Muscle layer of duodenum (tissue), 2 donors: ENCODE measurements at regions not wholly inside any gene's neighbourhood (a gene's known extent, or its start where the extent isn't known, plus 50 kb on each side); places are given as distances from the start of the nearest gene placed in this dataset.

Experiments
- H3K27ac ChIP-seq: one replicate; pipeline ENCODE4 v1.7.0; 2013; ENCODE audit warnings: mild to moderate bottlenecking, low read length
- H3K27me3 ChIP-seq: one replicate; pipeline ENCODE4 v1.7.0; 2013; ENCODE audit warnings: low read depth, mild to moderate bottlenecking, control low read depth, low read length
- H3K36me3 ChIP-seq, 2 donors: one replicate each; pipeline ENCODE4 v1.7.0; 2013; ENCODE audit warnings: low read length in 2 of 2, control low read depth in 1 of 2, mild to moderate bottlenecking in 1 of 2; ENCODE audit not compliant: insufficient read depth in 2 of 2, control insufficient read depth in 1 of 2
- H3K4me1 ChIP-seq, 2 donors: one replicate each; pipeline ENCODE4 v1.7.0; 2013; ENCODE audit warnings: low read length in 2 of 2, mild to moderate bottlenecking in 2 of 2, control low read depth in 1 of 2, moderate library complexity in 1 of 2; ENCODE audit not compliant: insufficient read depth in 2 of 2, control insufficient read depth in 1 of 2
- H3K4me3 ChIP-seq, 2 donors: one replicate each; pipeline ENCODE4 v1.7.0; 2013; ENCODE audit warnings: low read length in 2 of 2, low read depth in 1 of 2, mild to moderate bottlenecking in 1 of 2
- H3K9me3 ChIP-seq, 2 donors: one replicate each; pipeline ENCODE4 v1.7.0; 2013; ENCODE audit warnings: low read length in 2 of 2, control low read depth in 1 of 2, mild to moderate bottlenecking in 1 of 2; ENCODE audit not compliant: control insufficient read depth in 1 of 2
- donor health status: healthy.

DNA sequence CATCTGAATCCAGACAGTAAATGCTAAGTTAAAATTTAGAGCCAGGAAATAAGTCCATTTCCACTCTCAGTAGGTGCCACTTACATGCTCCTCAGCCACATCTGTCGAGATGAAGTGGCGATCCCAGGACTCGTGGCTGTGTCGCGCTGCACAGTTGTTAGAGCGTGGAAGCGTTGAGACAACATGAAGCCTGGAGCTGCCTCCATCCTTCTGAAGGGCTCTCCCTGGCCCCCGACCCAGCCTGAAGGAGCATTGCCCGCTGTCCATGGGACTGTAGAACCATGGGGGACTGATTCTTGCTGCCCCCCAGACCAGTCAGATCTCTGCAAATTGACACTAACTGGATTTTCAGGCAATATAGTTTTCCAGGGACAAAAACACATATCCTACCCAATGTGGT lies 58.9 kb downstream of the IRX1 start:
- Histone ChIP-seq H3K4me1 (no peaks in the 10 kb centered on the region), H3K4me3 (no peak overlapping the region), H3K9me3 (peaks cover 0 to 2% of the 10 kb centered on the region in 2 donors), H3K27me3 (no peaks in the 10 kb centered on the region), H3K36me3 (no peaks in the 10 kb centered on the region), H3K27ac (no peak overlapping the region)

DNA sequence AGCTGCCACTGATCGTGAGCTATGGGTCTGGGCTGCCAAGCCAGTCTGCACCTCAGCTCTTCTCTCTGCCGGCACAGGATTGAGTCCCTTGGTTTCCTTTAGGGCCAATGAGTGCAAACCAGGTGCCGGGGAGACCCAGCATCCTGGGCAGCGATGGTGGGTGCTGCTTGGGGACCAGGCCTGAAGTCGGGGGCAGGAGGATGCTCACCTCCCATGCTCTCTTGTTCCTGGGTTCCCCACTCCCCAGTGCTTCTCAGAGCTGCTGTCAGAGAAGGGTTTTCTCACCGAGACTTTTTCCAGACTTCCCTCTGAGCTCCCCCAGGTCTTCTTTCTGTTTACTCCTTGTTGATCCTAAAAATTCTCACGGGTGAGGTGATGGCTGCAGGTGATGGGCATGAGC lies 61.2 kb downstream of the IRX1 start:
- Histone ChIP-seq H3K27ac (no peak overlapping the region), H3K4me3 (no peak overlapping the region), H3K36me3 (no peaks in the 10 kb centered on the region), H3K9me3 (no peaks in the 10 kb centered on the region), H3K4me1 (no peaks in the 10 kb centered on the region), H3K27me3 (no peaks in the 10 kb centered on the region)

DNA sequence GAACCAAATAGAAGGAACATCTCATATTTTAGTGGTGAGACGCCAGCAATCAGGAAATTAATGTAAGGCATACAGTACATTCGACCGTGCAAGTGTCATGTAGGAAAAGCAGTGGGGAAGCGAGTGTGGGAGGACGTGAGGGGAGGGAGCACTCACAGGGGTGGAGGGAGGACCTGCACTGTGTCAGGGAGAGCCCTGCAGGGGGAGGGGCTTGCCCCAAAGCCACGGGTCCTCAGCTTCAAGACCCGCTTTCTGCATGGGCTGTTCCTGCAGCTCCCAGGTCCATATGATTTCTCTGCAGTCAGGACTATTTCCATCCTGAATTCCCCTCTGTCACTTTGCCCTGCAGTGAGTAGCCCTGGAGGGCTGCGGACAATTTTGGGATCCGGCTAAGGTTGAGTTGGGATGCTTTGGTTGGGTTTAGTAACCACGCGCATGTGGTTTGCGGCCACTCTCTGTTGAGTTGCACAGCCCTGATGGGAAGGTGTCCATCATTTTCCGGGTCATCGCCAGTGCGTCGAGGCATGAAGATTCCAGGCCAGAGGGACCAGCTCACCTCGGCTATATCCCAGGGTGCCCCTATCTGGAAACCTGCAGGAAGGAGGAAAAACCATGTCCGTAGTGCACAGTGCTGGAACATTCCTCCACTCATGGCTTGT lies 61.9 kb downstream of the IRX1 start:
- Histone ChIP-seq H3K27me3 (no peaks in the 10 kb centered on the region), H3K9me3 (no peaks in the 10 kb centered on the region), H3K27ac (no peak overlapping the region), H3K36me3 (no peaks in the 10 kb centered on the region), H3K4me3 (no peak overlapping the region), H3K4me1 (no peaks in the 10 kb centered on the region)

DNA sequence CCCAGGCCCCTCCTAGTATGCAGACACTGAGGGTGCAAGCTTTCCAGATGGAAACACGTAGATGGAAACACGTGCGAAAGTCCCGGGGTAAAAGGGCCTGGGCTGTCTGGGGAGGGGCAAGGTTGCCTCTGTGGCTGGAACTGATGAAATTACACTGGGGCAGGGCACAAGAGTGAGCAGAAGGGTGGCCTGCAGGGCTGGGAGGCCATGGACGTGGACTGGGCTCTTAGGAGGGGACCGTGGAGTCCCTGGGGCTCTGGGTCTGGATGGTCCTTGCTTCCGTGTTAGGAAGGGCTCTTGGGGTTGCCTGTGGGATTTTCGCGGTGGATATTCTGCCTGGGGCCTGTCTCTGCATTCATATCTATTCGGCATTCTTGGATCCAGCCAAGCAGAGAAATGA lies 63.3 kb downstream of the IRX1 start:
- no peaks in the 10 kb centered on the region for H3K27me3 ChIP-seq
- H3K4me1 ChIP-seq, result no peaks in the 10 kb centered on the region
- H3K4me3 ChIP-seq, result no peak overlapping the region
- H3K9me3 ChIP-seq, result no peaks in the 10 kb centered on the region
- H3K36me3 ChIP-seq, result no peaks in the 10 kb centered on the region
- no peak overlapping the region for H3K27ac ChIP-seq

DNA sequence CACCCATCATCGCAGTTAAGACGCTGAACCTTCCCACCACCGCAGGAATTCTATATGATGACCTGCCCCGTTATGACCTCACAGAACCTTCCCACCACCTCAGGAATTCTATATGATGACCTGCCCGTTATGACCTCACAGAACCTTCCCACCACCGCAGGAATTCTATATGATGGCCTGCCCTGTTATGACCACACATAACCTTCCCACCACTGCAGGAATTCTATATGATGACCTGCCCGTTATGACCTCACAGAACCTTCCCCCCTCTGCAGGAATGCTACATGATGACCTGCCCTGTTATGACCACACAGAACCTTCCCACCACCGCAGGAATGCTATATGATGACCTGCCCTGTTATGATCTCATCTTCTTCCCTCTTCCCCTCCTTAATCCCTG lies 64.3 kb downstream of the IRX1 start:
- Histone ChIP-seq H3K36me3 (no peaks in the 10 kb centered on the region), H3K27me3 (no peaks in the 10 kb centered on the region), H3K4me3 (no peak overlapping the region), H3K4me1 (no peaks in the 10 kb centered on the region), H3K9me3 (no peaks in the 10 kb centered on the region), H3K27ac (no peak overlapping the region)

DNA sequence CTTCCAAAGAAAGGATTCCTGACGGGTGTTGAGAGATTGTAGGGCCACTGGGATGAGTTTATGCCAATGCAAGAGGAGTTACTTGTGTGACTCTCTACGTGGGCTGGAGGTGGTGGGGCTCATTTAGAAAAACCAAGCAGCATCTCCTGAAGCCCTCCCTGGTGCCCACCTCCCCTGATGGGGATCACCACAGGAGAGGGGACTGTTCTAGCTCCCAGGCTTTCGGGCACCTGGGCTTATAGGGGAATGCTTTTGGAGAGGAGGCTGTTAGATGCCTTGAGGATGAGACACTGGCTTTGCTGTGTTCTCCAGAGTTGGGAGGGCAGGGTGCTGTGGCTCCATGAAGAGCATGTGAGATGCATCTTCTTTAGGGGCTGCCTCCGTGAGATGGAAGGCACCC lies 65.0 kb downstream of the IRX1 start:
- Histone ChIP-seq H3K27me3 (no peaks in the 10 kb centered on the region), H3K9me3 (no peaks in the 10 kb centered on the region), H3K4me3 (no peak overlapping the region), H3K27ac (no peak overlapping the region), H3K36me3 (no peaks in the 10 kb centered on the region), H3K4me1 (no peaks in the 10 kb centered on the region)

DNA sequence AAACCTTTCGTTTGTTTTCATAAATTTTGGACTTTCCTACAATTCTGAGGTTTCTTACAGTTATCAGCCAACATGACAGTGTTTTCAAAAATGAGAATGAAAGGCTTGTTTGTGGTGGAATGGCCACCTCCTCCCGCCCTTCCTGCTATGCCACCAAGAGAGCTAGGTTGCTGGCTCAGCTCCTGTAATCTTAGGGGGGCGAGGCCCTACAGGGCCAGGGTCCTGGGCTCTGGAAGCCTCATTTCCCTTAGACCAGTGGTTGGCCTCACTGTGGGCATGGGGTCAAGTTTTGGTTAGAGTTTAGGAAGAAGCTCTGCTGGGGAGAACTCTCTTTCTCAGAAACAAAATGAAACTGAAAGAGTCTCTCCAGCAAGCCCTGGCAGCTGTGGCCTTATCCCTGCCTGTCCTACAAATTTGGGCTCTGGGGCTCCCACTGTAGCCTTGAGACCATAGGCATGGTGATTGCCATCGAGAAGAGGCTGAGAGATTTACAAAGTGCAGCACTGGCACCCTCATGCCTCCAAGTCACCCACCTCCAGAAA lies 66.2 kb downstream of the IRX1 start:
- Histone ChIP-seq H3K4me3 (no peak overlapping the region), H3K27me3 (no peaks in the 10 kb centered on the region), H3K9me3 (no peaks in the 10 kb centered on the region), H3K4me1 (no peaks in the 10 kb centered on the region), H3K27ac (no peak overlapping the region), H3K36me3 (no peaks in the 10 kb centered on the region)

DNA sequence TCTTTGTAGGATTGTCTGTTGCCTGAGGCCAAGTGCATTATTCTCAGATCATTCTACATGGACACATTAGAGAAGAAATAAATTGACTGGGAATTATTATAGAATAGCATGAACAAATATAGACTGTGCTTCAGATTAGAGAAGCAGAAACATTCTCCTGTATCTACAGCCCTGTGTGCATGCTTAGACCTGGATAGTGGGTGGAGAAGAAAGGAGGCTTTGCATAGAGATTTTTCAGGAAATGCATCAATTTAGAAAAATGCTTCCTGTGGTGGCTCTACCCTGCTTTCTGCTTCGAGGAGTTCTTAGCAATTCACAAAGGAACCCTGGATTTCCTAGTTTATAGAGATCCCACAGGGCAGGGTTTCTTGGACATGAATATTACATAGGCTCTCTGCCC lies 66.7 kb downstream of the IRX1 start:
- no peaks in the 10 kb centered on the region for H3K9me3 ChIP-seq
- no peak overlapping the region for H3K27ac ChIP-seq
- H3K4me3 ChIP-seq, result no peak overlapping the region
- H3K4me1 ChIP-seq, result no peaks in the 10 kb centered on the region
- H3K27me3 ChIP-seq, result no peaks in the 10 kb centered on the region
- H3K36me3 ChIP-seq, result no peaks in the 10 kb centered on the region

DNA sequence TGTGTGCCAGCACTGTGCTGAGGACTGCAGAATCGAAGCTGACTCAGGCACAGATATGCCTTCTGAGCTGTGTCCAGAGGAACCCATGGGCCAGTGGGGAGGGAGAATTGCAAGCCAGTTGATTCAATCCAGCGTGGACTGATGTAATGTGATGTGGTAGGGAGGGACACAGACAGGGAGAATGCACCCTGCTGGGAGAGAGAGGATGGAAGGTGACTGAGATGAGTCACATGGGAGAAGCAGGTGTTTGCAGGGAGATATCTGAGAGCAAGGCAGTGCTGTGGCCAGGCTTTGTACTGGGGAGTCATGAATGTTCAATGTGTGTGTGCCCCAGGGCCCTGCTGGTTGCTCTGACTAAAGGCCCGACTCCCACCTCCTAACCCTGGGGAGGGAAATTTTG lies 75.7 kb downstream of the IRX1 start:
- no peaks in the 10 kb centered on the region for H3K27me3 ChIP-seq
- H3K9me3 ChIP-seq, result no peaks in the 10 kb centered on the region
- no peaks in the 10 kb centered on the region for H3K4me1 ChIP-seq
- H3K4me3 ChIP-seq, result no peak overlapping the region
- H3K27ac ChIP-seq, result no peak overlapping the region
- no peaks in the 10 kb centered on the region for H3K36me3 ChIP-seq

DNA sequence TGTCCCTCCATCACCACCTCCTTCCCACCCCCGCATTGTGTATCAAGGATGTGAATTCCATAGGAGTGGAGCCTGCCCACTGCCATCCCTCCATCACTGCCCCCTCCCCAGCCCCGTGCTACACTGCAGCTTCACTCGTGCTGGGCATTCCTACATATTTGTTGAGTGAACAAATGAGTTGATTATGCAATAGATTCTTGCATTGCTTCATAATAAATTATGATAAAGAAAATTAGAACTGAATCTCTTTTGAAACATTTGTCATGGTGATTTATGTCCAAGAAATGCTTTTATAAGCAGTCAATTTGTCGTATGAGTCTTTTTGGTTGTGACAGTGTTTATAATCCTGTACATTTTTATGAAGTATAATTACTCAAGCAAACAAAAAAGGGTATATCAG lies 83.2 kb downstream of the IRX1 start:
- no peaks in the 10 kb centered on the region for H3K36me3 ChIP-seq
- no peak overlapping the region for H3K27ac ChIP-seq
- H3K27me3 ChIP-seq, result no peaks in the 10 kb centered on the region
- H3K4me3 ChIP-seq, result no peak overlapping the region
- H3K9me3 ChIP-seq, result no peaks in the 10 kb centered on the region
- H3K4me1 ChIP-seq, result no peaks in the 10 kb centered on the region

DNA sequence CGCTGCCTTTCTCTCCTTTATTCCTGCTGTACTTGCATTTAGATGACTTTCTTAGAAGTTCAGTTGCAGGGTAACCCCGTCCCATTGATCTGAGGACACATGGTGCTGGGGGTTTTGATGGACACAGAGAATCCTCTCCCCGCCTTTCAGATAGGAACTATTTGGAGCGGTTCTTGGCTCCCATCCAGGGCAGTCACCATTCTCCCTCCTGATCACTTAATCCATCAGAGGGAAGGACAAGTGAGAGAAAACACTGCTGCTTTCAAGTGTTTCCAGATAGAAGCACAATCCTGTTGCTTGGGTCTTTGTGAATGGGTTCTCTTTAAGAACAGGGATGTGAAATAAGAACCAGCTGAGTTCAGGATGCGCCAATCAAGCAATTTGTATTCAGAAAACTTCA lies 85.2 kb downstream of the IRX1 start:
- H3K9me3 ChIP-seq, result no peaks in the 10 kb centered on the region
- H3K27ac ChIP-seq, result no peak overlapping the region
- H3K4me3 ChIP-seq, result no peak overlapping the region
- H3K4me1 ChIP-seq, result no peaks in the 10 kb centered on the region
- H3K27me3 ChIP-seq, result no peaks in the 10 kb centered on the region
- no peaks in the 10 kb centered on the region for H3K36me3 ChIP-seq

DNA sequence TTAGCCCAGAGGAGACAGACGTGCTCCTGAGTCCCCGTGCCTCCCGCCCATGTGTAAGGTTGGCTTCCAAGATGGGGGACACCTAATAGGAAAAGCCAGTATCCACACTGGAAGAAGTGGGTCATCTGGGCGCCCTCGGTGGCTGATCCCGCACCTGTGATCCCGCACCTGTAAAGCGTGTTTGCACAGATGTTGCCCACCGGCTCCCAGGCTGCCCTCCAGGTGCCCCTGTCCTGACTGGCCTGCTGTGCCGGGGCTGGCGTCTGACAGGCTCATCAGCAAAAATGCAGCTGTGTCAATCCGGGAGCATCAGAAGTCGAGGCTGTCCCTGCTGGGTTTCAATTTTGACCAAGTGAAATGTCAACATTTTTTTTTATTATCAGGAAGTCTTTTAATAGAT lies 88.5 kb downstream of the IRX1 start:
- Histone ChIP-seq H3K4me3 (no peak overlapping the region), H3K27ac (no peak overlapping the region), H3K9me3 (no peaks in the 10 kb centered on the region), H3K36me3 (no peaks in the 10 kb centered on the region), H3K27me3 (no peaks in the 10 kb centered on the region), H3K4me1 (no peaks in the 10 kb centered on the region)
